HG03521 (cell line): ENCODE measurements at regions not wholly inside any gene's neighbourhood (a gene's known extent, or its start where the extent isn't known, plus 50 kb on each side); places are given as distances from the start of the nearest gene placed in this dataset.
"Not testable (repeated sequence)": the region's sequence is repeated elsewhere in the genome, so short reads cannot be mapped to it uniquely, and the experiment has no call there.

Experiments used
- ATAC-seq: cut with Tn5 transposase; IDR thresholded peaks from one replicate; pipeline ENCODE4 v1.9.1; 2021; ENCODE audit warnings: mild to moderate bottlenecking, moderate library complexity; ENCODE audit not compliant: unreplicated experiment

GRCh38 chr4:156117743-156118142 lies 164.1 kb upstream of the CTSO start:
- no peak for ATAC-seq

GRCh38 chr4:156116991-156117390 lies 163.3 kb upstream of the CTSO start:
- no peak for ATAC-seq

GRCh38 chr4:156113138-156113765 lies 159.6 kb upstream of the CTSO start:
- ATAC-seq, result no peak

GRCh38 chr4:156111686-156112085 lies 158.0 kb upstream of the CTSO start:
- no peak for ATAC-seq

- ATAC-seq, result no peak
Observed at GRCh38 chr4:156109943-156110900, 156.6 kb upstream of the CTSO start.

- not testable (repeated sequence) for ATAC-seq
Observed at GRCh38 chr4:156109087-156109486, 155.4 kb upstream of the CTSO start.

- ATAC-seq, result no peak
Observed at GRCh38 chr4:156103311-156103710, 149.6 kb upstream of the CTSO start.

GRCh38 chr4:156102411-156102810 lies 148.7 kb upstream of the CTSO start:
- ATAC-seq, result no peak

- no peak for ATAC-seq
Observed at GRCh38 chr4:156101571-156101970, 147.9 kb upstream of the CTSO start.

GRCh38 chr4:156100651-156101050 lies 147.0 kb upstream of the CTSO start:
- ATAC-seq, result no peak

GRCh38 chr4:156098805-156099204 lies 145.1 kb upstream of the CTSO start:
- ATAC-seq, result no peak

GRCh38 chr4:156085100-156085499 lies 131.4 kb upstream of the CTSO start:
- no peak for ATAC-seq

GRCh38 chr4:156084373-156084772 lies 130.7 kb upstream of the CTSO start:
- no peak for ATAC-seq

- no peak for ATAC-seq
Observed at GRCh38 chr4:156073976-156074375, 120.3 kb upstream of the CTSO start.

- ATAC-seq, result no peak
Observed at GRCh38 chr4:156060661-156061060, 107.0 kb upstream of the CTSO start.

- no peak for ATAC-seq
Observed at GRCh38 chr4:156053174-156053573, 99.5 kb upstream of the CTSO start.

GRCh38 chr4:156052116-156052515 lies 98.5 kb upstream of the CTSO start:
- ATAC-seq, result no peak

- no peak for ATAC-seq
Observed at GRCh38 chr4:156038772-156039171, 85.1 kb upstream of the CTSO start.

GRCh38 chr4:156036496-156036895 lies 82.8 kb upstream of the CTSO start:
- ATAC-seq, result no peak

- ATAC-seq, result no peak
Observed at GRCh38 chr4:156029691-156030090, 76.0 kb upstream of the CTSO start.

GRCh38 chr4:156021298-156021697 lies 67.6 kb upstream of the CTSO start:
- no peak for ATAC-seq

- no peak for ATAC-seq
Observed at GRCh38 chr4:156019246-156019645, 65.6 kb upstream of the CTSO start.
